ENCODE measurements at regions not wholly inside any gene's neighbourhood (a gene's known extent, or its start where the extent isn't known, plus 50 kb on each side); places are given as distances from the start of the nearest gene placed in this dataset.

GRCh38 chr18:29104227-29104626 lies 927.3 kb upstream of the CDH2 start:
- DNase-seq: no peak

GRCh38 chr18:29096079-29096770 lies 919.3 kb upstream of the CDH2 start:
- no peak for DNase-seq

GRCh38 chr18:29087616-29088246 lies 910.8 kb upstream of the CDH2 start:
- no peak for DNase-seq

- no peak for DNase-seq
Measured at GRCh38 chr18:29084120-29084519, 907.2 kb upstream of the CDH2 start.

- DNase-seq: no peak
Measured at GRCh38 chr18:29083545-29083944, 906.6 kb upstream of the CDH2 start.

GRCh38 chr18:29080946-29081345 lies 904.0 kb upstream of the CDH2 start:
- DNase-seq: no peak

- no peak for DNase-seq
Measured at GRCh38 chr18:29078273-29078672, 901.3 kb upstream of the CDH2 start.

- DNase-seq: no peak
Measured at GRCh38 chr18:29077344-29077743, 900.4 kb upstream of the CDH2 start.

GRCh38 chr18:29076645-29077044 lies 899.7 kb upstream of the CDH2 start:
- no peak for DNase-seq

GRCh38 chr18:29074147-29074546 lies 897.2 kb upstream of the CDH2 start:
- no peak for DNase-seq

GRCh38 chr18:29071869-29072268 lies 894.9 kb upstream of the CDH2 start:
- DNase-seq: no peak

- DNase-seq: no peak
Measured at GRCh38 chr18:29063346-29063745, 886.4 kb upstream of the CDH2 start.

- DNase-seq: no peak
Measured at GRCh38 chr18:29062921-29063320, 886.0 kb upstream of the CDH2 start.

- peak in 1 of 2 donors; percentile 0 for DNase-seq
Measured at GRCh38 chr18:29060349-29060748, 883.4 kb upstream of the CDH2 start.

- DNase-seq: no peak
Measured at GRCh38 chr18:29057703-29058102, 880.8 kb upstream of the CDH2 start.

GRCh38 chr18:29056800-29057199 lies 879.9 kb upstream of the CDH2 start:
- no peak for DNase-seq

GRCh38 chr18:29041976-29042375 lies 865.0 kb upstream of the CDH2 start:
- DNase-seq: no peak

GRCh38 chr18:29034113-29034856 lies 857.4 kb upstream of the CDH2 start:
- no peak for DNase-seq

- DNase-seq: no peak
Measured at GRCh38 chr18:29028560-29028959, 851.6 kb upstream of the CDH2 start.

GRCh38 chr18:29018976-29019375 lies 842.0 kb upstream of the CDH2 start:
- no peak for DNase-seq

- DNase-seq: no peak
Measured at GRCh38 chr18:29012883-29013465, 836.0 kb upstream of the CDH2 start.

GRCh38 chr18:29012364-29012763 lies 835.4 kb upstream of the CDH2 start:
- no peak for DNase-seq

- DNase-seq: no peak
Measured at GRCh38 chr18:29009250-29009803, 832.4 kb upstream of the CDH2 start.
